ENCODE measurements at regions not wholly inside any gene's neighbourhood (a gene's known extent, or its start where the extent isn't known, plus 50 kb on each side); places are given as distances from the start of the nearest gene placed in this dataset.

GRCh38 chr12:125978286-125978685, 913.1 kb downstream of the AACS start:
- intact Hi-C loops (cut with micrococcal nuclease) = no loop called here
- no peak for TF ChIP-seq CTCF (IDR thresholded peaks at IDR 0.05)
- Mint-ChIP-seq H3K4me3 (no peak overlapping the region), H3K9me3 (peaks cover 6% of the 10 kb centered on the region), H3K36me3 (ENCODE audit: low read depth) (no peaks in the 10 kb centered on the region), H3K27me3 (peaks cover 3% of the 10 kb centered on the region), H3K4me1 (ENCODE audit: low read depth) (no peaks in the 10 kb centered on the region), H3K27ac (no peak overlapping the region)
- ChIA-PET CTCF (no interaction called here), POLR2A (no interaction called here)
- DNase-seq (no peak), ATAC-seq (no peak)

GRCh38 chr12:125981610-125982253, 916.5 kb downstream of the AACS start:
- DNase-seq (no peak), ATAC-seq (no peak)
- POLR2A ChIA-PET = no interaction called here
- Mint-ChIP-seq H3K27ac (no peak overlapping the region), H3K4me3 (no peak overlapping the region), H3K4me1 (ENCODE audit: low read depth) (no peaks in the 10 kb centered on the region), H3K36me3 (ENCODE audit: low read depth) (no peaks in the 10 kb centered on the region), H3K9me3 (peaks cover 6% of the 10 kb centered on the region), H3K27me3 (peaks cover 16% of the 10 kb centered on the region)
- no peak for TF ChIP-seq CTCF (IDR thresholded peaks at IDR 0.05)
- intact Hi-C loops (cut with micrococcal nuclease) = no loop called here
- CTCF ChIA-PET = no interaction called here

GRCh38 chr12:125983094-125983783, 918.0 kb downstream of the AACS start:
- no peak for TF ChIP-seq CTCF (IDR thresholded peaks at IDR 0.05)
- H3K4me3 Mint-ChIP-seq = no peak overlapping the region
- ChIA-PET CTCF (no interaction called here), POLR2A (no interaction called here)
- peaks cover 16% of the 10 kb centered on the region for H3K27me3 Mint-ChIP-seq
- ATAC-seq (peak; percentile 24), DNase-seq (peak; percentile 2)
- no peaks in the 10 kb centered on the region for H3K4me1 Mint-ChIP-seq (ENCODE audit: low read depth)
- peaks cover 6% of the 10 kb centered on the region for H3K9me3 Mint-ChIP-seq
- no peaks in the 10 kb centered on the region for H3K36me3 Mint-ChIP-seq (ENCODE audit: low read depth)
- H3K27ac Mint-ChIP-seq = no peak overlapping the region
- intact Hi-C loops (cut with micrococcal nuclease) = no loop called here

- Mint-ChIP-seq H3K36me3 (ENCODE audit: low read depth) (no peaks in the 10 kb centered on the region), H3K9me3 (peaks cover 4% of the 10 kb centered on the region), H3K27ac (no peak overlapping the region), H3K27me3 (peaks cover 18% of the 10 kb centered on the region), H3K4me1 (ENCODE audit: low read depth) (no peaks in the 10 kb centered on the region), H3K4me3 (no peak overlapping the region)
- no peak for TF ChIP-seq CTCF (IDR thresholded peaks at IDR 0.05)
- ChIA-PET CTCF (no interaction called here), POLR2A (no interaction called here)
- no peak for DNase-seq
- ATAC-seq = no peak
- intact Hi-C loops (cut with micrococcal nuclease) = no loop called here
These were observed 918.7 kb downstream of the AACS start for GRCh38 chr12:125983784-125984500.

GRCh38 chr12:125988545-125988944, 923.3 kb downstream of the AACS start:
- ATAC-seq (no peak), DNase-seq (no peak)
- ChIA-PET POLR2A (no interaction called here), CTCF (no interaction called here)
- no peak overlapping the region for H3K4me3 Mint-ChIP-seq
- TF ChIP-seq CTCF (IDR thresholded peaks at IDR 0.05) = no peak
- H3K27ac Mint-ChIP-seq = no peak overlapping the region
- no peaks in the 10 kb centered on the region for H3K4me1 Mint-ChIP-seq (ENCODE audit: low read depth)
- intact Hi-C loops (cut with micrococcal nuclease) = no loop called here
- H3K9me3 Mint-ChIP-seq = no peaks in the 10 kb centered on the region
- peaks cover 16% of the 10 kb centered on the region for H3K27me3 Mint-ChIP-seq
- no peaks in the 10 kb centered on the region for H3K36me3 Mint-ChIP-seq (ENCODE audit: low read depth)
